ENCODE measurements at regions not wholly inside any gene's neighbourhood (a gene's known extent, or its start where the extent isn't known, plus 50 kb on each side); places are given as distances from the start of the nearest gene placed in this dataset.

DNA sequence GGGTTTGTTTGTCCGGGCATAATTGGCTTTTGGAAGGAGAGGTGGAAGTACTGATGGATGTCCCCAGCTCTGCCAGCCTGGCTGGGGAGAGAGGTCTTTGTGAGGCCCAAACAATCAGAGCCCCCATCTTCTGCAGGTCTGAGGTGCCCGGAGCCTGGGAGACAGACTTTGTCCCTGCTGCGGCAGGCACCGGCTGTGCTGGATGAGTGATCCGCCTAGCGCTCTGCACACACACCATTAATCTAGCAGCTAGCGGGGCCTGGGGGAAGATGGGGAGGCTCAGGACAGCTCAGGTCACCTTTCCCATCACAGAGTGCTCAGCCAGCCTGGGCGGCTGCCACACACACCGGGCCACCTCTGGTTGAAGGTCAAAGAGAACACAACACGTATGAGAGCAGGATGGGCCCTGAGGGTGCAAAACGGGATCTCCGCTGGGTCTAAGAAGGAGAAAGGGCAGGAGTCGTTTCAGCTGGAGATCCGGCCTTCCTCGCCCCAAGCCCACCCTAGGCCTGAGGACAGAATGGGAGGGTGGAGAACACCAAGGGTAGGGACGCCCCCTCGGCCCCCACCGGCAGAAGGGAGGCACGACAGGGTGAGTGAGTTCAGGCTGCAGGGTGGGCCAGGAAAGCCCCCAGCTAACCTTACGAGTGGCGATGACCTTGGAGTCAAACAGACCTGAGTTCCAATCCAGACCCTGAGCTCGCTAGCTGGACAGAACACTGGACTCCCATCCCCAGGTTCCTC lies 341.8 kb downstream of the NPHP4 start:
- DNase-seq: no peak

- DNase-seq: no peak
These were observed 342.4 kb downstream of the NPHP4 start for GRCh38 chr1:5649795-5650194.

DNA sequence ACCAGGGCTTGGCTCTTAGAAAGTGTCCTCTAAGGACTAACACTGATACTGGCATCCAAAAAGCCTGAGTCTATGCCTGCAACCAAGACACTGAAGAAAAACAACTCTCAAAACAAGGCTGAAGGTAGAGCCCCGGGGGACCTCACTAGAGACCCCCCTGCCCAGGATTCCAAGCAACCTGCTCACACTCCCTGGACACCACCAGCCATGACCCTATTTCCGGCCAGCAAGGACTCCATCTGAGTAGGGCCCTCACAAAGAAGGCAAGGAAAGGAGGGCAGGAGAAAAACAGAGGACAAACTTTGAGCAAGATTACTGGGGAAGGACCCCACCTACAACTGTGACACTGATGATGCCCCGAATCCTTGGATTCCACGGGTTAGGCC lies 343.1 kb downstream of the NPHP4 start:
- DNase-seq: no peak

- DNase-seq: no peak
These were observed 343.6 kb downstream of the NPHP4 start for GRCh38 chr1:5648410-5649165.

- no peak for DNase-seq
These were observed 345.0 kb downstream of the NPHP4 start for GRCh38 chr1:5647234-5647633.

GRCh38 chr1:5646486-5647149 lies 345.6 kb downstream of the NPHP4 start:
- no peak for DNase-seq

GRCh38 chr1:5645929-5646328 lies 346.3 kb downstream of the NPHP4 start:
- no peak for DNase-seq

GRCh38 chr1:5645135-5645399 lies 347.2 kb downstream of the NPHP4 start:
- no peak for DNase-seq

- no peak for DNase-seq
These were observed 347.7 kb downstream of the NPHP4 start for GRCh38 chr1:5644281-5645134.

GRCh38 chr1:5643360-5644107 lies 348.7 kb downstream of the NPHP4 start:
- no peak for DNase-seq

DNA sequence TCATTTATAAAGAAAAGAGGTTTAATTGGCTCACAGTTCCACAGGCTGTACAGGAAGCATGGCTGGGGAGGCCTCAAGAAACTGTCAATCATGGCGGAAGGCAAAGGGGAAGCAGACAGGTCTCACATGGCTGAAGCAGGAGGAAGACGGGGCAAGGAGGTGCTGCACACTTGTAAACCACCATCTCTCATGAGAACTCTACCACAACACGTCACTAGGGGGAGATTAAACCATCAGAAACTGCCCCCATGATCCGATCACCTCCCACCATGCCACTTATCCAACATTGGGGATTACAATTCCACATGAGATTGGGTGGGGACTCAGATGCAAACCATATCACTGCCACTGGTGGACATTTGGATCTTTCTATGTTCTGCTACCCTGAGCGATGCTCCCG lies 351.4 kb downstream of the NPHP4 start:
- no peak for DNase-seq

- DNase-seq: no peak
These were observed 353.0 kb downstream of the NPHP4 start for GRCh38 chr1:5639106-5639722.

DNA sequence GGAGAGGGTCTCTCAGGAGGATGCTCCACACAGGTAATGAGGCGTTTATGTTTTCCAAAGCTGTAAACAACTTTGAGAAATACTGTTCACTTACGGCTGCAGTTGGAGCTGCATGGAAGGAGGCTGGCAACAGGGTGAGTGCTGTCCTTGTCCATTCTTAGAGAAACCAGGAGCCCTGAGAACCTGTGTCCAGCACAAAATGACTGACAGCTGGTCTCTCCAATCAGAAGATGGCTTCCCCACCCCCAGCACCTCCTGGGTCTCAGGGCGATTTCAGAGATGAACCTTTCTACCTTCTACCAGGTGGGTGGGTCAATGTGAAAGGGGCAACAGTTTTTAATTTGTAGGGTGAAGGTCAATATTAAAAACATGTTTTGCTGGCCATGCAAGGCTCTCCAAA lies 353.6 kb downstream of the NPHP4 start:
- DNase-seq: no peak

- peak in 1 of 2 experiments; percentile 12 for DNase-seq
These were observed 355.1 kb downstream of the NPHP4 start for GRCh38 chr1:5637171-5637570.

GRCh38 chr1:5634893-5635292 lies 357.3 kb downstream of the NPHP4 start:
- no peak for DNase-seq

DNA sequence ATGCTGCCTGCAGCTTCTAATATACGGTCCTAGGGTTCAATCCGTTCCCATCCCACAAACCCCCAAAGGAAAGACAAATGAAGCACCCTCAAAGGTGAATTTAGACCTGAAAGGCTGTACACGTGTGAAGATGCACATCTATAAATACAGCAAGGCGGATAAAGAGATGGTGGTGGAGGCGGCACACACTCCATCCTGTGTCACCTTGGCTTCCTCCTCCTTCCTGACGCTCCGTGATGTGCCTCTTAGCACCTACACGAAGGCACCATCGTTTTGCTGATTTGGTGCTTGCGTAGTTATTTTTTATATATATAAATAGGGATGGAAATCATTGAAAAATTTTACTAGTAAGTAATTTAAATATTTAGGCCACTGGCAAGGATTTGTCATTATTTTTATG lies 359.4 kb downstream of the NPHP4 start:
- DNase-seq: no peak

- DNase-seq: no peak
These were observed 360.0 kb downstream of the NPHP4 start for GRCh38 chr1:5632224-5632623.

DNA sequence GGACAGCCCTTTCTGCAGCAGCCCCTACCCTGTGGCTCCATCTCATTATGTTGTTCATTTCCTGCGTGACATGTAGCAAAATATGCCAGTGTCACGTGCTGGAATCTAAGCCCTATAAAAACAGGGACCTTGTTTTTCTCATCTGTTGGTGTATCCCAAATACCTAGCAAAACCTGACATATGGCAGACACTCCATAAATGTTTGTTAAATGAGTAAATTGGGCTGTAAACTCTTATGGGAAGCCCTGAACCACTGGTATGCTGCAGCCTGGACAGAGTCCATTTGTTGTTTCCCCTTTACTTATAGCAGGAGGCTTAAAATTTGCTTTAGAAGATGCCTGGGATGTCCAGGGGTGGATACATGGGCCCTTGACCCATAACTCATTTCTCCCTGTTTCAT lies 363.8 kb downstream of the NPHP4 start:
- DNase-seq: no peak

GRCh38 chr1:5623399-5623798 lies 368.8 kb downstream of the NPHP4 start:
- no peak for DNase-seq

DNA sequence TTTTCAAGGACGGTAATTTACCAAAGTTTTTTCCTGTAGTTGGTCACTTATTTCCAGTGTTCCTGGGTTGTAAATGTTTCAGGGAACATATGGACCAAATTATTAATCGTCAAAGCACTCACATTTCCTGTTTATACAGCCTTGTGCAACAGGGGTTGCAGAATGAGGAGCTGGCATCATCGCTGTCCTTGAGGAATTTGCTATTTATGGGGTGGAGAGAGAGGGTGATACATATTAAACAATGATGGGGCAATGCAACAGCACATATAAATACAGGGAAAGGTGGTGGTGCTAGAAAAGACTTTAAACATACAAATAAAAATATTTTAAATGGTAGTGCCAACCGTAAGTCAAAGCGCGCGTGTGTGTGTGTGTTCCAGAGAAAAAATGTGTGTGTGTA lies 369.8 kb downstream of the NPHP4 start:
- no peak for DNase-seq

DNA sequence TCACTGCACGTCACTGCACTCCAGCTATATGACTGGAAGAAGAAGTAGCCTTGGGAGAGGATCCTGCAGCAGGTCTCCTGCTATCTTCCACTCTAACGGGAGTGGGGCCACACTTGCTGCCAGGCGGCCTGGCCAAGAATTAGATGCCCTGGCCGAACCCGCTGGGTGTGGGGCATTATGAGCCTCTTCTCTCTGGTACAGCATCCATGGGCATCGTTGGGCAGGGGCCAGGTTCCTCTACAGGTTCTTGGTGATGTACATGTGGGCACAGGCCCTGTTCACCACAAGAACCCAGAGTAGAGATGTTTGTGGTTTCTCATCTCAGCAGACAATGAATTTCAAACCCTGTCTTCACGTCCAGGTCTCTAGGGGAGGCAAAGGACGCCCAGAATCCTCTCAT lies 370.5 kb downstream of the NPHP4 start:
- no peak for DNase-seq

- no peak for DNase-seq
These were observed 371.2 kb downstream of the NPHP4 start for GRCh38 chr1:5620997-5621396.

All from Kasumi-1 (cell line).